ENCODE measurements at regions not wholly inside any gene's neighbourhood (a gene's known extent, or its start where the extent isn't known, plus 50 kb on each side); places are given as distances from the start of the nearest gene placed in this dataset.

DNA sequence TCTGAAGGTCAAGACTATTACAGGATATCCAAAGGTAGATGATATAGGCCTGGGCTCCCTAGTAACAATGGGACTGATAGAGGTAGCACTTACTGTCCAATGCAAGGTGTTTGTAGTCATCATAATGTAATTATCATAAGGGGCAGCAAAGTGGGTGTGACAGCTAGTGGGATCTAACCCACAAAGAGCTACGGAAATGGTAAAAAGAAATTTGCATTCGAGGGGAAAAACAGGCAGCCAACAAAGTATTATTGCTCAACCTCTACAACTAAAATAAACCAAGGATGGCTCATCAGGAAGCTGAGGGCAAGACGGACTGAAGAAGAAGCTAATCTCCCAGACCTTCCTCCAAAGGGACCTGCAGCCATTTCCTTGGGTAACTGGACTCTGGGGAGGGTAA, 211.0 kb downstream of the WDR11 start:
- Histone ChIP-seq H3K9ac (ENCODE audit: control insufficient read depth, extremely low read depth, insufficient read depth, low read length) (no peak overlapping the region), H3K4me3 (ENCODE audit: control insufficient read depth in 2 of 3, extremely low read depth in 1 of 3, insufficient read depth in 2 of 3, low read depth in 1 of 3, low read length in 3 of 3) (no peak overlapping the region), H3K9me3 (ENCODE audit: control insufficient read depth, low read depth, low read length) (no peaks in the 10 kb centered on the region), H2AFZ (ENCODE audit: control insufficient read depth, low read length) (no peak overlapping the region), H3K9me1 (ENCODE audit: control insufficient read depth, extremely low read depth, insufficient read depth, low read length) (no peaks in the 10 kb centered on the region), H3K27me3 (ENCODE audit: control insufficient read depth, extremely low read depth, insufficient read depth, low read length) (no peaks in the 10 kb centered on the region), H3K4me1 (ENCODE audit: control insufficient read depth, extremely low read depth, insufficient read depth, low read length) (peaks cover 6% of the 10 kb centered on the region), H3K4me2 (ENCODE audit: control insufficient read depth, extremely low read depth, insufficient read depth, low read depth, low read length) (no peak overlapping the region), H4K20me1 (ENCODE audit: control insufficient read depth, extremely low read depth, insufficient read depth, low read length) (no peaks in the 10 kb centered on the region), H3K79me2 (ENCODE audit: control insufficient read depth, insufficient read depth, low read length) (no peaks in the 10 kb centered on the region), H3K27ac (ENCODE audit: control insufficient read depth, insufficient read depth, low read length) (no peak overlapping the region), H3K36me3 (ENCODE audit: control insufficient read depth in 2 of 2, extremely low read depth in 1 of 2, insufficient read depth in 2 of 2, low read length in 2 of 2) (no peaks in the 10 kb centered on the region)
- DNase-seq (ENCODE audit: low read depth, low spot score): no peak
- TF ChIP-seq EZH2 (IDR thresholded peaks at IDR 0.05; ENCODE audit: low read length): no peak
- TF ChIP-seq, protein P1, sequence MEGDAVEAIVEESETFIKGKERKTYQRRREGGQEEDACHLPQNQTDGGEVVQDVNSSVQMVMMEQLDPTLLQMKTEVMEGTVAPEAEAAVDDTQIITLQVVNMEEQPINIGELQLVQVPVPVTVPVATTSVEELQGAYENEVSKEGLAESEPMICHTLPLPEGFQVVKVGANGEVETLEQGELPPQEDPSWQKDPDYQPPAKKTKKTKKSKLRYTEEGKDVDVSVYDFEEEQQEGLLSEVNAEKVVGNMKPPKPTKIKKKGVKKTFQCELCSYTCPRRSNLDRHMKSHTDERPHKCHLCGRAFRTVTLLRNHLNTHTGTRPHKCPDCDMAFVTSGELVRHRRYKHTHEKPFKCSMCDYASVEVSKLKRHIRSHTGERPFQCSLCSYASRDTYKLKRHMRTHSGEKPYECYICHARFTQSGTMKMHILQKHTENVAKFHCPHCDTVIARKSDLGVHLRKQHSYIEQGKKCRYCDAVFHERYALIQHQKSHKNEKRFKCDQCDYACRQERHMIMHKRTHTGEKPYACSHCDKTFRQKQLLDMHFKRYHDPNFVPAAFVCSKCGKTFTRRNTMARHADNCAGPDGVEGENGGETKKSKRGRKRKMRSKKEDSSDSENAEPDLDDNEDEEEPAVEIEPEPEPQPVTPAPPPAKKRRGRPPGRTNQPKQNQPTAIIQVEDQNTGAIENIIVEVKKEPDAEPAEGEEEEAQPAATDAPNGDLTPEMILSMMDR (optimal IDR thresholded peaks at IDR 0.05 in 1 of 3, IDR thresholded peaks at IDR 0.05 in 1 of 3, conservative IDR thresholded peaks at IDR 0.05 in 1 of 3; ENCODE audit: extremely low read depth in 1 of 3, insufficient read depth in 2 of 3, low read length in 3 of 3): no peak
- no peak for FAIRE-seq
- dilution Hi-C loops (cut with MboI; ENCODE audit: extremely low pct_ligation_motif_present, low sequenced_read_pairs): no loop called here

DNA sequence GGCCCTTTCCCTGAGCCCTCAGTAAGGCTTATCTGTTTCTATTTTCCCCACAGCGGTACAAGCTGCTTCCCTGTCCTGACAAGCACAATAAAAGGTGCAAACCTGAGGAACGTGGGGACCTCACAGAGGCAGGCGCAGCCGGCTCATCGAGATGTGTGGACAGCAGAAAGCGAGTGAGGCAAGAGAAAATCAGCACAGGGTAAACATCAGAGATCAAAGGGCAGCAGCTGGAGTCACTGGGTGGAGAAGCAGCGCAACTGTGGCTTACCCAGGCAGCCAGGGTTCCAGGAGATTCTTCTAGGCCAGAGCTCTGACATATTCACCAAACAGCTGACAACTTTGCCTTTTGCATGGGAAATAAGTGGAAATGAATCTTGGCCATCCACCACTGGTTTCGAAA, 212.6 kb downstream of the WDR11 start:
- no peak overlapping the region for H3K4me3 ChIP-seq (ENCODE audit: control insufficient read depth in 2 of 3, extremely low read depth in 1 of 3, insufficient read depth in 2 of 3, low read depth in 1 of 3, low read length in 3 of 3)
- no peaks in the 10 kb centered on the region for H3K36me3 ChIP-seq (ENCODE audit: control insufficient read depth in 2 of 2, extremely low read depth in 1 of 2, insufficient read depth in 2 of 2, low read length in 2 of 2)
- no peak overlapping the region for H2AFZ ChIP-seq (ENCODE audit: control insufficient read depth, low read length)
- FAIRE-seq (no peak), DNase-seq (ENCODE audit: low read depth, low spot score) (no peak)
- no peak for TF ChIP-seq EZH2 (IDR thresholded peaks at IDR 0.05; ENCODE audit: low read length)
- TF ChIP-seq, protein P1 (optimal IDR thresholded peaks at IDR 0.05 in 1 of 3, IDR thresholded peaks at IDR 0.05 in 1 of 3, conservative IDR thresholded peaks at IDR 0.05 in 1 of 3; ENCODE audit: extremely low read depth in 1 of 3, insufficient read depth in 2 of 3, low read length in 3 of 3): no peak
- no peaks in the 10 kb centered on the region for H3K79me2 ChIP-seq (ENCODE audit: control insufficient read depth, insufficient read depth, low read length)
- H3K4me1 ChIP-seq (ENCODE audit: control insufficient read depth, extremely low read depth, insufficient read depth, low read length): peaks cover 9% of the 10 kb centered on the region
- no peak overlapping the region for H3K9ac ChIP-seq (ENCODE audit: control insufficient read depth, extremely low read depth, insufficient read depth, low read length)
- no peak overlapping the region for H3K4me2 ChIP-seq (ENCODE audit: control insufficient read depth, extremely low read depth, insufficient read depth, low read depth, low read length)
- no peaks in the 10 kb centered on the region for H4K20me1 ChIP-seq (ENCODE audit: control insufficient read depth, extremely low read depth, insufficient read depth, low read length)
- H3K27me3 ChIP-seq (ENCODE audit: control insufficient read depth, extremely low read depth, insufficient read depth, low read length): no peaks in the 10 kb centered on the region
- no peaks in the 10 kb centered on the region for H3K9me3 ChIP-seq (ENCODE audit: control insufficient read depth, low read depth, low read length)
- H3K27ac ChIP-seq (ENCODE audit: control insufficient read depth, insufficient read depth, low read length): no peak overlapping the region
- dilution Hi-C loops (cut with MboI; ENCODE audit: extremely low pct_ligation_motif_present, low sequenced_read_pairs): no loop called here
- no peaks in the 10 kb centered on the region for H3K9me1 ChIP-seq (ENCODE audit: control insufficient read depth, extremely low read depth, insufficient read depth, low read length)
